ENCODE measurements at regions not wholly inside any gene's neighbourhood (a gene's known extent, or its start where the extent isn't known, plus 50 kb on each side); places are given as distances from the start of the nearest gene placed in this dataset.
"Not testable (repeated sequence)": the region's sequence is repeated elsewhere in the genome, so short reads cannot be mapped to it uniquely, and the experiment has no call there.

DNA sequence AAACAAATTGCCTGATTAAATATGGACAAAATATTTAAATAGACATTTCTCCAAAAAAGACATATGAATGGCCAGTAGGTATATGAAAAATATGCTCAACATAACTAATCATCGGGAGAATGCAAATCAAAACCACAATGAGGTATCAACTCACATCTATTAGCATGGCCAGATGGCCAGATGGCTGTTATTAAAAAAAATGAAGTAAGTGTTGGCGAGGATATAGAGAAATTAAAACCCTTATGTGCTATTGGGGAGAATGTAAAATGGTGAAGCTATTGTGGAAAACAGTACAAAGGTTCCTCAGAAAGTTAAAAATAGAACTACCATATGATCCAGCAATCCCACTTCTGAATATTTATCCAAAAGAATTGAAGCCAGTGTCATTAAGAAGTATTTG, 272.3 kb upstream of the ZNF804A start:
- DNase-seq, result no peak
- intact Hi-C loops (cut with DNase I), result no loop called here
- ATAC-seq, result no peak

DNA sequence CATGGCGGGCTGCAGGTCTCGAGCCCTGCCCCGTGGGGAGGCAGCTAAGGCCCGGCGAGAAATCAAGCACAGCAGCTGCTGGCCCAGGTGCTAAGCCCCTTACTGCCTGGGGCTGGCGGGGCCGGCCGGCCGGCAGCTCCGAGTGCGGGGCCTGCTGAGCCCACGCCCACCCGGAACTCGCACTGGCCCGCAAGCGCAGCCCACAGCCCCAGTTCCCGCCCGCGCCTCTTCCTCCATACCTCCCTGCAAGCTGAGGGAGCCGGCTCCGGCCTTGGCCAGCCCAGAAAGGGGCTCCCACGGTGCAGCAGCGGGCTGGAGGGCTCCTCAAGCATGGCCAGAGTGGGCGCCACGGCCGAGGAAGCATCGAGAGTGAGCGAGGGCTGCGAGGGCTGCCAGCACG, 270.5 kb upstream of the ZNF804A start:
- DNase-seq; ATAC-seq; intact Hi-C loops (cut with DNase I): not testable (repeated sequence)

DNA sequence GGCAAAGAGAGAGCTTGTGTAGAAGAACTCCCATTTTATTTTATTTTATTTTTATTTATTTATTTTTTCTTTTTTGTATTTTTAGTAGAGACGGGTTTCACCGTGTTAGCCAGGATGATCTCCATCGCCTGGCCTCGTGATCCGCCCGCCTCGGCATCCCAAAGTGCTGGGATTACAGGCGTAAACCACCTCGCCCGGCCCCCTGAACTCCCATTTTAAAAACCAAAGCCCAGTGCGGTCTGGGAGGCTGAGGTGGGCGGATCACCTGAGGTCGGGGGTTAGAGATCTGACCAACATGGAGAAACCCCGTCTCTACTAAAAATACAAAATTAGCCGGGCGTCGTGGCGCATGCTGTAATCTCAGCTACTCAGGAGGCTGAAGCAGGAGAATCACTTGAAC, 267.8 kb upstream of the ZNF804A start:
- DNase-seq; ATAC-seq; intact Hi-C loops (cut with DNase I): not testable (repeated sequence)

DNA sequence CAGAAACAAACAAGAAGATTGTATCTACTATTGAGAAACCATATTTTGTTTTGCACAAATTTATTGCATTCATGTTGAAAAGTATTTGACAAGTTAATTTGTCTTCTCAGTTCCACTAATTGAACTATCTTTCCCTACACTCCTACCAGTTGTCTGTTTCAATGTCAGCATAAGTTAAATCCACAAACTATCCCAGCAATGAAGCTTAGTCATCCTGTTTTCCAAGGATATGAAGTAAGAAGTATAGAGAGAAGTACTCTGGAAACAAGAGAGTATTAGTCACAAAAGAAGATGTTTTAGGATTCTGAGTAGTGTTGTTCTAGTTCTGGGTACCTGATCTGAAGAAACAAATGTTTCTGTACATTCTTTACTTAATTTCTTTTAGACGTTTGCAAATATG, 261.6 kb upstream of the ZNF804A start:
- intact Hi-C loops (cut with DNase I), result no loop called here
- DNase-seq (no peak), ATAC-seq (no peak)

DNA sequence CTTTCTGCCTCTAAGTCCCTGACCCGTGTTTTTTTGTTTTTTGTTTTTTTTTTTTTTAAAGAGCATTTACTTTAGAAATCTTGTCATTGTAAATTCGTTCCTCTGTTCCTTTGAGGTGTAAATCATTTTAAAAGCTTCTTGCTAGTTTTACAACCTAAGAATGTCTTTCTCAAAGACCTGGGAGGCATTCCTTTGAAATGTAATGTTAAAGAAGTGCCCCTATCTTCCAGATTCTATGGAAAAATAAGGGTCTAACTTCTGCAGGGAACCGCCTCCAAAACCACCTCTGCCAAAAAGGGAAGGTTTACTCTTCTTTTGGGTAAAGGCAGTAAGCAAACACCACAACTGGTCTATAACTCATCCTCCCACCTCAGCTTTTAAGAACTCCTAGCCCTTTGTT, 259.6 kb upstream of the ZNF804A start:
- intact Hi-C loops (cut with DNase I), result no loop called here
- no peak for ATAC-seq
- no peak for DNase-seq

DNA sequence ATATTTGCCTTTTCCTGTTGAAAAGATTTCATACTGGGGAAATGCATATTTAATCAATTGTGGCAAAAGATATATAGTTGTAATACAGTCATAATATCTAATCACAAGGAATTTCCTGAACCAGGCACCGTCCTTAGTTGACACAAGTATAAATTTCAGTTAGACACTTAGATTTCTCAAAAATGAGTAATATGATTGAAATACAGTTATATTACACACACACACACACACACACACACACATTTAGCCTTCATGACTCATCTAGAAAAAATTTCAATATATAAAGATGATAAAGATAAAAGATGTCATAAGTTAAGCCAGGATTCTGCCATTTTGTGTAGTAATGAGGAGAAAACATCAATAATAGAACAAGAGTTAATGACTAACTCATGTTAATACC, 258.4 kb upstream of the ZNF804A start:
- DNase-seq (no peak), ATAC-seq (no peak)
- intact Hi-C loops (cut with DNase I), result no loop called here

DNA sequence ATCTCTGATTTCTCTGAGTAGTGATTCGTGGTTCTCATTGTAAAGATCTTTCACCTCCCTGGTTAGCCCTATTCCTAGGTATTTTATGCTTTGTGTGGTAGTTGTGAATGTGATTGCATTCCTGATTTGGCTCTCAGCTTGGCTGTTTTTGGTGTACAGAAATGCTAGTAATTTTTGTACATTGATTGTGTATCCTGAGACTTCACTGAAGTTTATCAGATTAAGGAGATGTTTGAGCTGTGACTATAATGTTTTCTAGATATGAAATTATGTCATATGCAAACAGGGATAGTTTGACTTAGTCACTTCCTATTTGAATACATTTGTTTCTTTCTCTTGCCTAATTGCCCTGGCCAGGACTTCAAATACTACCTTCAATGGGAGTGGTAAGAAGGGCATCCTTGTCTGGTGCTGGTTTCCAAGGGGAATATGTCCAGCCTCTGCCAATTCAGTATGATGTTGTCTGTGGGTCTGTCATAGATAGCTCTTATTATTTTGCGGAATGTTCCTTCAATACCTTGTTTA, 251.9 kb upstream of the ZNF804A start:
- intact Hi-C loops (cut with DNase I), result no loop called here

DNA sequence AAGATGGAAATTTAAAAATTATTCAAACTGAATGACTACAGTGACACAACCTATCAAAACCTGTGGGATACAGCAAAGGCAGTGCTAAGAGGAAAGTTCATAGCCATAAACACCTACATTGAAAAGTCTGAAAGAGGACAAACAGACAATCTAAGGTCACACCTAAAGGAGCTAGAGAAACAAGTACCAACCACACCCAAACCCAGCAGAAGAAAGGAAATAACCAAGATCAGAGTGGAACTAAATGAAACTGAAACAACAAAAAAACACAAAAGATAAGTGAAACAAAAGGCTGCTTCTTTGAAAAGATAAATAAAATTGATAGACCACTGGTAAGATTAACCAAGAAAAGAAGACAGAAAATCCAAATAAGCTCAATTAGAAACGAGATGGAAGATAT, 247.2 kb upstream of the ZNF804A start:
- intact Hi-C loops (cut with DNase I), result no loop called here
- no peak for DNase-seq
- no peak for ATAC-seq

More for the DNA sequence above, 251.9 kb upstream of the ZNF804A start:
- ATAC-seq, result no peak
- DNase-seq, result no peak

DNA sequence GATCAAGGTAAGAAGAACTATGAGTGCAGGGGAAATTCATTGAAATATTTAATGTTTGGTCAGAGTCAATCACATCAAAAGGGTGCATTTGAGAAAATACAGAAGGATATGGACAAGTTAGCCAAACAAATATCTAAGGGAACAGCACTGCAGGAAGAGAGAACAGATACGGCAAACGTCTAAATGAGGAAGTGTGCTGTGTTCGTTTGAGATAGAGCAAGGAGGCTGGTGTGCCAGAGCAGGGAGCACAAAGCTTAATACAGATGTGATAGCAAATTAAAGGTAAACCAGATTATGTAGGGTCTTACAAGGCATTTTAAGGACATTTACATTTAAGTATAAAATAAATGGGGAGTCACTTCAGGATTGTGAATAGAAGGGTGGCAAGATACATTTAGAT, 241.3 kb upstream of the ZNF804A start:
- ATAC-seq (no peak), DNase-seq (no peak)
- intact Hi-C loops (cut with DNase I), result no loop called here

DNA sequence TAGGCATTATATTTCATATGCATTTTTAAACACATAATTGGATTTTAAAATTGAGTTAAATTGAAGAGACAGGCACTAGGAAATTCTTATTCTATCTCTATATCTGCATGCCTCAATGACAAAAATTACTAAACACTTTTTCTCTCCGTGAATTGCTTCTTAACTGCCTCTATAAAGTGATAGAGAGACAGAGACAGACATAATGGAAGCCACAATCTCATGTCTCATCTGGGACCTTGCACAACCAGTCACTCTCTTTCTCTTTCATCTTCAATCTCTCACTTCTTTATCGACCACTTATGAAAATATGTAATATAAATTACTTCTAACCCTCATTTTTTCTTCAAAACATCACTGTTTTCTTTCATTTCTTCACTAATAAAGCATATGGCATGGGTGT, 238.9 kb upstream of the ZNF804A start:
- ATAC-seq (no peak), DNase-seq (no peak)
- intact Hi-C loops (cut with DNase I), result no loop called here

DNA sequence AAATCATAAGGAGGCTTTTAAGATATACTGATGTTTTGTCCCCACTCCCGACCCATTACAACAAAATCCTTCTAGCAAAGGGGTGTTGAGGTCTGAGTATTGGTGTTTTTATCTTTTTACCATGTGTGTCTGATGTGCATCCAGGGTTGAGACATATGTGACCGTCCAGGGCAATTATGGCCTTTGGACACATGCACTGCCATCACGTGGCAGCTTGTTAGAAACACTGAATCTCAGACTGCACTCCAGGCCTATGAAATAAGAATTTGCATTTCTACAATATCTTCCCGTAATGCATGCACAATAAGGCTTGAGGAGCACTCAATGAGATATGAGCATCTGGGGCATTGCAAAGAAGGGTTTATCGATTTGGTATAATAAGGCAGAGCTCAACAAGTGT, 235.1 kb upstream of the ZNF804A start:
- ATAC-seq, result no peak
- intact Hi-C loops (cut with DNase I), result no loop called here
- no peak for DNase-seq

DNA sequence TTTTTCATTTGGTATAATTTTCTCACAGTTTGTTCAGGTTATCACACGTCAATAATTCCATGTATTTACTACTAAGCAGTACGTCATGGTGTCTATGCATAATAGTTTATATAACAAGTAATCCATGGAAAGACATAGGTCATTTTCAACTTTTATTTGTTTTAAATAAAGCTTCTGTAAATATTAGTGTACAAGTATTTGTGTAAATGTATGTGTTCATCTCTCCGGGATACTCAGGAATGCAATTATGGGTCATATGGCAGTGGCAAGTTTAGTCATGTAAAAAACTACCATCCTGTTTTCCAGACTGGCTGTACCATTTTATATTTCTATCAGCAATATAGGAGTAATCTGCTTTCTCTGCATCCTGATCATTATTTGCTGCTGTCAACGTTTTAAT, 231.1 kb upstream of the ZNF804A start:
- intact Hi-C loops (cut with DNase I), result no loop called here
- ATAC-seq (no peak), DNase-seq (no peak)

DNA sequence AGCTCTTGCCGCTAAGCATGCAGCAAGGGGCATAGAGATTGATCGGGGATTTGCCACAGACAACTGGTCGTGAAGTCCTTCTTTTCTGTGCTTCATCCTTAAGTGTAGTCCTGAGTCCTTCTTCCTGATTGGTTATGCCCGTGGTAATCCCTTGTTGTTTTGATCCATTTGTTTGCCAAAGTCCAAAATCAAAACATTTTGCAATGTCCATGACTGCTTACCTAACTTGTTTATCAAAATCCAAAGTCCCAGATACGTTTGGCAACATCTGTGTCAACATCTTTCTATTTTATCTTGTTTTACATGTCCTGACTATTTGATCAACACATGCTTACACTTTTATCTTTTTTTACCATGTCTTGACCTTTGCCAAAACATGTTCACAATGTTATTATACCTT, 229.0 kb upstream of the ZNF804A start:
- ATAC-seq, result no peak
- DNase-seq, result no peak
- intact Hi-C loops (cut with DNase I), result no loop called here

DNA sequence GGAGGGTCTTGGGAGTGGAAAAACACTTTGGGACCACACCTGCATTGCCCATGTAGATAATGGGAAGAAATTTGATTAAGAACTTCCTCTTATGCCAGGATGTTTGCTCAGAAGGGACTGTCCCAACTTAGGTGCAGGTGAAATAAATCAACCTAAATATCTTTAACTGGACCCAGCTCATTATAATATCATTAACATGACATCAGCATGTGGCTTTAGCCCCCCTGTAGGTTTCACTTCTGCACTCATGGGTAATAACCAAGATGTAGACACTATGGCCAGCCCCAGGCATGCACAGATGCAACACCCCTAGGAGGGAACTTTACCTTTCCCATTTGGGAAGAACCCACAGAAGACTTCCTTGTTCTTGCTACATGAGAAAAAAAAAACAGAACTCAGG, 227.4 kb upstream of the ZNF804A start:
- DNase-seq (no peak), ATAC-seq (no peak)
- intact Hi-C loops (cut with DNase I), result no loop called here

DNA sequence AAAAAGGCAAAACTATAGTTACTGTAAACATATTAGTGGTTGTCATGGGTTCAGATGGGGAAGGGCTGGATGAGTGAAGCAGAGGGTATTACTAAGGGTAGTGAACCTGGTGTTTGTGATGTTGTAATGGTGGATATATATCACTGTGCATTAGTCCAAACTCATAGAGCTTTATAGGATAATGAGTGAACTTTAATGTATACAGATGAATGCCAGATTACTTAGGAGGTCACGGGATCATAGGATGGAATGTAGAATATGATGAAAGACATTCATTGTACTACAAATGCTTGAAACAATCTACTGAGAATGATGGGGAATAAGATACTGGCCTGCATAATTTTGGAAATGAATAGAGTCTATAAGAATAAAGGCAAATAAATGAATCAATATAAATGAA, 226.7 kb upstream of the ZNF804A start:
- intact Hi-C loops (cut with DNase I), result no loop called here
- no peak for DNase-seq
- no peak for ATAC-seq

DNA sequence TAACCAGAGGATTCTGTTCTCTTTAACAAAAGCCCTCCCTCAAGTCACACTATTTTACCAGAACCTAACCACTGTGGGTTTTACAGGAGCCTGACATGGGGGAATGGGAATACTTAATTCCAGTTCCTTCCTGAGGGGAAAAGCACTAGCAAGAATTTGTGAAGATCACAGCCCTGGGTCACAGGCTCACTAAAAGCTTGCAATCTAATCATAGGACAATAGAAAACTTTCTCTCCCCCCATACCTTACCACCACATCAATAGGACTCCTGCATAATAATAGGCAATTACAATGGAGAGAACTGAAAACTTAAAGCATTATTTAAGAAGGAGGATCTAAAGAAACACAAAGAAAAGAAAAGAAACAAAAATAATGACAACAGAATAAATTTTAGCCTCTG, 225.8 kb upstream of the ZNF804A start:
- no peak for DNase-seq
- no peak for ATAC-seq
- intact Hi-C loops (cut with DNase I), result no loop called here

DNA sequence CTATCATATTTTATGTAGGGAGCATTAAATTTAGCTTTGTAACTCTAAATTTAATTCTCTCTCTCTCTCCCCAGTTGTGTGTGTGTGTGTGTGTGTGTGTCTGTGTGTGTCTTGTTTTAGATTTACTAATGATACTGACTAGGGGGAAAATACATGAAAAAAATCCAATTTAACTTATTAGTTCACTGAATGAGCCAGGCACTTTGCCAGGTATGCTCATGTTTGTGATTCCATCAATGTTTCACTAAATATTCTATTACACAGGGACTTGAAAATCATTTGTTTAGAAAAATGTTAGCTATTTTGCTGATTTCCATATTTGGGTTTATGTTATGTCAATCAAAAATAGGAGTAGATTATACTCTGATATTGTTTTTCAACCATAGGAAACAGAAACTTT, 203.7 kb upstream of the ZNF804A start:
- DNase-seq (no peak), ATAC-seq (no peak)
- intact Hi-C loops (cut with DNase I), result no loop called here

DNA sequence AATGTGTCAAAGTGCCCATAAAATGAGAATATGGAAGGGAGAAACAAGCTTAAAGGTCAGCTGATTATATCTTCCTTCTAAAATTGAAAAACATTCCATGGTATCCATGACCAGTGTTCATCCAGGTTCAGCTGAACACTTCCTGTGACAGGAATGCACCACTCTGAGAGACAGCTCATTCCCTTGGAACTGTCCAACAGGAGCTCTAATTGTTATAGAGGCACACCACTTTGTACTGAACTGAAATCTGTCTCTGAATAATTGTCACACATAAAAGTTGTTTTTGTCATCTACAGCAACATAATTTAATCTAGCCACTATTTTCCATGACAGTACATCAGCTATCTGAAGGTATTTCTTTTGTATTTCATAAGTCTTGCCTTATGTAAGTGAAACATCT, 195.9 kb upstream of the ZNF804A start:
- DNase-seq (no peak), ATAC-seq (no peak)
- intact Hi-C loops (cut with DNase I), result no loop called here

DNA sequence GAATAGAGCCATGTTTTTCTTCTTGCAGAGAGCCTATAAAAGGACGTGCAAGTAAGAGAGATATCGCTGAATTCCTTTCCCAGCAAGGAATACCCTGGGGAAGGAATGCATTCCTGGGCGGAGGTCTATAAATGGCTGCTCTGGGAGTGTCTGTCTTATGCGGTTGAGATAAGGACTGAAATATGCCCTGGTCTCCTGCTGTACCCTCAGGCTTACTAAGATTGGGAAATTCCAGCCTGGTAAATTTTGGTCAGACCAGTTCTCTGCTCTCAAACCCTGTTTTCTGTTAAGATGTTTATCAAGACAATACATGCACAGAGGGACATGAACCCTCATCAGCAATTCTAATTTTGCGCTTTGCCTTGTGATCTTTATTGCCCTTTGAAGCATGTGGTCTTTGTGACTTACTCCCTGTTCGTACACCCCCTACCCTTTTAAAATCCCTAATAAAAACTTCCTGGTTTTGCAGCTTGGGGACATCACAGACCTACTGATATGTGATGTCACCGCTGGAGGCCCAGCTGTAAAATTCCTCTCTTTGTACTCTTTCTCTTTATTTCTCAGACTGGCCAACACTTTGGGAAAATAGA, 191.2 kb upstream of the ZNF804A start:
- DNase-seq; intact Hi-C loops (cut with DNase I); ATAC-seq: not testable (repeated sequence)

DNA sequence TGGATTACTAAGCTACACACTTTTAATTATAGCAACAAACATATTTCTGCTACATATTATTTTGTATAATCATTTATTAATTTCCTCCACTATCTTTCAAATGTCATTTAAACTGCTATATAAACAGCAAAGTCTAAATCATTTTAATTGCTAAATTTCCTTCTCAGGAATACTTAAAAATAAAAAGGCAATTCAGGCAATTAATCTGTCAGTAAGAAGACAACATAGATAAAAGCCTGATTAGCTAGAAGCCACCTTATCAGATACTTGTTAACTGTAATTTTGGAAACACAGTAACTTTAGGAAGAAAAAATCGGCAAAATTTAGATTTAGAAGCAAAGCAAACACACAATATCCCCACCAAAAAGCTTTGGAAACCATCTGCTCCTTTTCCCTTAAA, 188.2 kb upstream of the ZNF804A start:
- intact Hi-C loops (cut with DNase I), result no loop called here
- ATAC-seq (no peak), DNase-seq (no peak)

DNA sequence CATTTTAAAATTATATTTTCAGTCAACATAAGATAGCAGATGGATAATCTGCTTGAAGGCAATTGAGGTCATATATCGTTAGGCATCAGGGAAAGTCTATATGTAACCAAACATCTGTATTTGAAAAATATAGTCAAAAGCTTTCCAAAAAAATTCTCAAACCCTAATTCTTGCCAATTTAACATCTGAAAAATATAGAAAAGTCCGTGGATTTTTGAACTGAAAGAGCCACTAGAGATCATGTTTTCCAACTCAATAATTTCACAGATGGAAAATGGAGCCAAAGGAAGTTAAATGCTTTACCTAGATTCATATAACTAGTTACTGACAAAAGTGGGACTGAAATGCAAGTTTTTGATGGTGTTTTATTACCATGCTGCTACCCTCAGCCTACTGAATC, 185.1 kb upstream of the ZNF804A start:
- DNase-seq (no peak), ATAC-seq (no peak)
- intact Hi-C loops (cut with DNase I), result no loop called here

DNA sequence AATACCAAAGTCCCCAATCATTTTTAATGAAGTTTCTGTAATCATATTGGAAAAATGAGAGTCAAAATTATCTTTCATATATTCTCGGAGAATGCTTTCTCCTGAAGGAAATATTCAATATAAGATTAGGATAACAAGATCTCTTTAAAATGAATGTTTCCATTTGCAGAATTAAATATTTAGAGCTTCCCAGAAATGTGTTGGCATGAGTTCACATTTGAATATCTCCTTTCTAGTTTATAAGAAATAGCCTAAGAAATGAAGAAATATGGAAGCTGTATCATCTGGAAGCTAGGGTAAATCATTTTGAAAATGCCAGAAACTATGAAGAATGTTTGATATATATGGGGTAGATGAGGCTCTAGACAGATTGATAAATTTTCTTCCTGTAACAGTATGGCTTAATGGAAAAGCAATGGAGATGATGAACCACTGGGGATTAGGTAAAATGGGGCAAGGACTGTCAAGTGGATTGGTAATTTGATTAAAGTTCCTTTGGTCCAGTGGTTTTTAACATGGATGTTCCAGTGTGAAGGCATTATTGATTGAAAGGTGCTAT, 184.6 kb upstream of the ZNF804A start:
- intact Hi-C loops (cut with DNase I), result no loop called here
- DNase-seq (no peak), ATAC-seq (no peak)

Data from left cardiac atrium (tissue), 4 donors.